Retinal pigment epithelial cell (primary cell): ENCODE measurements at regions not wholly inside any gene's neighbourhood (a gene's known extent, or its start where the extent isn't known, plus 50 kb on each side); places are given as distances from the start of the nearest gene placed in this dataset.

ENCODE experiments used
- DNase-seq: peaks from one replicate; pipeline ENCODE4 v3.0.0-alpha.2; 2010; ENCODE audit warnings: low read depth
- H3K4me3 ChIP-seq: 2 replicates; pipeline ENCODE4 v1.5.1; 2011; ENCODE audit warnings: mild to moderate bottlenecking, low read length, control low read depth, moderate library complexity
- TF ChIP-seq, protein P1 (sequence below): conservative IDR thresholded peaks from 2 replicates; pipeline ENCODE4 v1.5.1; 2011; ENCODE audit warnings: low read depth, low read length, control low read depth, inconsistent platforms

GRCh38 chr15:66938114-66938830 is 127.1 kb upstream of the SMAD3 start:
- H3K4me3 ChIP-seq, result no peak overlapping the region
- no peak for DNase-seq
- TF ChIP-seq, protein P1, sequence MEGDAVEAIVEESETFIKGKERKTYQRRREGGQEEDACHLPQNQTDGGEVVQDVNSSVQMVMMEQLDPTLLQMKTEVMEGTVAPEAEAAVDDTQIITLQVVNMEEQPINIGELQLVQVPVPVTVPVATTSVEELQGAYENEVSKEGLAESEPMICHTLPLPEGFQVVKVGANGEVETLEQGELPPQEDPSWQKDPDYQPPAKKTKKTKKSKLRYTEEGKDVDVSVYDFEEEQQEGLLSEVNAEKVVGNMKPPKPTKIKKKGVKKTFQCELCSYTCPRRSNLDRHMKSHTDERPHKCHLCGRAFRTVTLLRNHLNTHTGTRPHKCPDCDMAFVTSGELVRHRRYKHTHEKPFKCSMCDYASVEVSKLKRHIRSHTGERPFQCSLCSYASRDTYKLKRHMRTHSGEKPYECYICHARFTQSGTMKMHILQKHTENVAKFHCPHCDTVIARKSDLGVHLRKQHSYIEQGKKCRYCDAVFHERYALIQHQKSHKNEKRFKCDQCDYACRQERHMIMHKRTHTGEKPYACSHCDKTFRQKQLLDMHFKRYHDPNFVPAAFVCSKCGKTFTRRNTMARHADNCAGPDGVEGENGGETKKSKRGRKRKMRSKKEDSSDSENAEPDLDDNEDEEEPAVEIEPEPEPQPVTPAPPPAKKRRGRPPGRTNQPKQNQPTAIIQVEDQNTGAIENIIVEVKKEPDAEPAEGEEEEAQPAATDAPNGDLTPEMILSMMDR, result no peak

- no peak overlapping the region for H3K4me3 ChIP-seq
- no peak for DNase-seq
- TF ChIP-seq, protein P1, result no peak
These were observed 126.4 kb upstream of the SMAD3 start for GRCh38 chr15:66939016-66939415.

DNA sequence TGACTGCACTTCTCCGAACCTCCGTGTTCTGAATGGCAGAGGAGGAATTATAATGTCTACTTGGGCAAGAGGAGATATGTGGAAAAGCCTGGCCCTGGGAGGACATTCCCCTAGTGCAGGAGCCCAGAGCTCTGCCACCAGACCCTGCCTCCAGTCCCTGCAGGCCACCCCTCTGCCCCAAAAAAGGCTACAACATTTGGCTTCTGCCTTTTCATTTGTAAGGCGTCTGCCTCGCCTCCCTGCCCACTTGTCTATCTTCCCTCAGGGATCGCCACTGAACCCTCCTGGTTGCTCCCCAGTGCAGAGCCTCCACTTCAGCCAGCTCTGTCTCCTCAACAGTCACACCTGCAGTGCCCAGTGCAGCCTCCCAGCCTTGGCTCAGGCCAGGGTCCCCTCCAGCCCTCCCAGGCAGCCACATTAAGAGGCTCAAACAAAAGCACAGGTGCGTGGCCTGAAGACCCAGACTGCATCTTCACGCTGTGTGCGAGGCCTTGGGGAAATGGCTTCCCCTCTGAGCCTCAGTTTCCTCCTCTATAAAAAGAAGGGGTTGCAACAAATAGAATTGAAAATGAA is 125.9 kb upstream of the SMAD3 start:
- no peak for DNase-seq
- no peak overlapping the region for H3K4me3 ChIP-seq
- TF ChIP-seq, protein P1, result no peak

DNA sequence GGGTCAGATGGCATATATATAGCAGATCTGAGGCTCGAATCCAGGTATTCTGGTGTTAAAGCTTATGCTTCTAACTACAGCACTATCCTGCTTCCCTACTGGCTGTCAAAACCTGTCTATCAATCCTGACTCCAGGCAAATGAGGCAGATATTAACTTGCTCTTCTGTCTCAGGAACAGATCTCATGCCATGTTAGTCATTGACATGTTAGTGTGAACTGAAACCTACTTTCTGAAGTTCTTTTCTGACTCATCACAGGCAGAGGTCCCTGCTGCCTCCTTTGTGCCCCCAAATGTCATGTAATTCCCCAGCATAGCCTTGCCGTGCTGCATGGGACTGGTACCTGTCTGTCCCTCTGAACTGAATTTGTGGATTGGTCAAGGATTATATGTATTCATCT is 125.0 kb upstream of the SMAD3 start:
- DNase-seq, result no peak
- TF ChIP-seq, protein P1, result no peak

GRCh38 chr15:66941108-66941711 is 124.2 kb upstream of the SMAD3 start:
- no peak for DNase-seq
- TF ChIP-seq, protein P1, result no peak
- no peak overlapping the region for H3K4me3 ChIP-seq

More for the DNA sequence above, 125.0 kb upstream of the SMAD3 start:
- H3K4me3 ChIP-seq, result no peak overlapping the region

DNA sequence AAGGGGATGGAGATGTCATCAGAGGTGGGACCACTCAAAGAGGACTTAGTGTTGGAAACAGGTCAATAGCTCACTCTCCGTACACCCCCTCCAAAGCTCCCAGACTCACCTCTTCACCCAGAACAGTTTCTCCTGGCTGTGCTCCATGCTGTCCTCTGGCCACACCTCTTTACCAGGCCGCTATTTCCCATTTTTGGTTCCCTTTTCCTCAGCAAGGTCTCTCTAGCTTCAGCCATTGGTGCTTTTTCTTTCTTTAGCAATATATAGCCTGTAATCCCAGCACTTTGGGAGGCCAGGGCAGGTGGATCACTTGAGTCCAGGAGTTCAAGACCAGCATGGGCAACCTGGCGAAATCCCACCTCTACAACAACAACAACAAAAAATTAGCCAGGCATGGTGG is 123.6 kb upstream of the SMAD3 start:
- DNase-seq, result no peak
- TF ChIP-seq, protein P1, result no peak
- no peak overlapping the region for H3K4me3 ChIP-seq
